ENCODE measurements at regions not wholly inside any gene's neighbourhood (a gene's known extent, or its start where the extent isn't known, plus 50 kb on each side); places are given as distances from the start of the nearest gene placed in this dataset.

DNA sequence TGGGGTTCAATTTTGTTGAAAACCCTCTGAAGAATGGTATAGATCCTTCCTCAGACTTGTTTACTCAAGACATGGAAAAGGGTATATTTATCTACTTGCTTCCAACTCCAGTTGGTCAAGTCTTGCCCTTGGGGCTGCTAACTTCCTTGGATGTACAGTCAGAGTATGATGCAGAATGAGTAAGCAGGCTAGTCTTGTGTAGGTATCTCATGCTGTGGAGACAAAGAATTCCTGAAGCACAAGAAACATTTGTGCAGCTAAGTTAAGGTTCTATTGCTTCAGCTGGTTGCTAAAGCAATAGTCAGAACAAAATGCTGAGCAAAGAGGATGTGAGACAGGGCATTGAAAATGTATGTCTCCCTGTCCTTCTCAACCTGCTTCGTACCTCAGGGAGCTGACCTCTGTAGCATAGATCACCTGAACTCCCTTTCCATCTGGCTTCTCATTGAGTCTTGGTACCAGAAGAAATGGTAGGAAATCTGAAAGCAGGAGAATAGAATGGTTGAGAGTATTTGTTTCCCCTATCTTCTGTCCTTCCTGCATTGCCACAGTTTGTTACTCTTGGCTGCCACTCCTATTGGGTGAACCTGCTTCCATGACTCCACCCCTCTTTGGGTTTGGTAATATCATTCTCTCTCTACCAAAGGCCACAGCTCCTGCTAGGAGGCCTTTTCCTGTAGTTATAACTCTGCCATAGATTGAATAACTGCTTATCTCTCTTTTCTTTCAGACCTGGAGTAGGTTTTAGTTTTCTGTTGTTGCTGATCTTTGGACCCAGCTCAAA lies 346.0 kb downstream of the PHF14 start:
- intact Hi-C loops (cut with DNase I): no loop called here
- DNase-seq (ENCODE audit: low spot score in 2 of 2): no peak
- TF ChIP-seq, protein P1, sequence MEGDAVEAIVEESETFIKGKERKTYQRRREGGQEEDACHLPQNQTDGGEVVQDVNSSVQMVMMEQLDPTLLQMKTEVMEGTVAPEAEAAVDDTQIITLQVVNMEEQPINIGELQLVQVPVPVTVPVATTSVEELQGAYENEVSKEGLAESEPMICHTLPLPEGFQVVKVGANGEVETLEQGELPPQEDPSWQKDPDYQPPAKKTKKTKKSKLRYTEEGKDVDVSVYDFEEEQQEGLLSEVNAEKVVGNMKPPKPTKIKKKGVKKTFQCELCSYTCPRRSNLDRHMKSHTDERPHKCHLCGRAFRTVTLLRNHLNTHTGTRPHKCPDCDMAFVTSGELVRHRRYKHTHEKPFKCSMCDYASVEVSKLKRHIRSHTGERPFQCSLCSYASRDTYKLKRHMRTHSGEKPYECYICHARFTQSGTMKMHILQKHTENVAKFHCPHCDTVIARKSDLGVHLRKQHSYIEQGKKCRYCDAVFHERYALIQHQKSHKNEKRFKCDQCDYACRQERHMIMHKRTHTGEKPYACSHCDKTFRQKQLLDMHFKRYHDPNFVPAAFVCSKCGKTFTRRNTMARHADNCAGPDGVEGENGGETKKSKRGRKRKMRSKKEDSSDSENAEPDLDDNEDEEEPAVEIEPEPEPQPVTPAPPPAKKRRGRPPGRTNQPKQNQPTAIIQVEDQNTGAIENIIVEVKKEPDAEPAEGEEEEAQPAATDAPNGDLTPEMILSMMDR (IDR thresholded peaks at IDR 0.05): no peak

More for the DNA sequence above, 346.0 kb downstream of the PHF14 start:
- Histone ChIP-seq H3K36me3 (no peaks in the 10 kb centered on the region), H3K4me3 (no peak overlapping the region), H3K4me1 (no peaks in the 10 kb centered on the region), H3K27me3 (no peaks in the 10 kb centered on the region), H3K27ac (no peak overlapping the region), H3K9me3 (no peaks in the 10 kb centered on the region)
